Neural cell (in vitro differentiated cells): ENCODE measurements at regions not wholly inside any gene's neighbourhood (a gene's known extent, or its start where the extent isn't known, plus 50 kb on each side); places are given as distances from the start of the nearest gene placed in this dataset.

Experiments used
- H2AFZ ChIP-seq: fragments of 200-600, 300-800 bp; sonication (generic), shearing (Covaris generic); 2 replicates; pipeline ENCODE4 v1.6.0; 2014; ENCODE audit warnings: low read depth, mild to moderate bottlenecking, antibody characterized with exemption, low read length, moderate library complexity
- H3F3A ChIP-seq: fragments of 200-600 bp; shearing (Covaris generic); 2 replicates; pipeline ENCODE4 v1.6.1; 2016; ENCODE audit warnings: mild to moderate bottlenecking, moderate library complexity, mixed read lengths, antibody characterized with exemption, low read length; ENCODE audit not compliant: insufficient read depth, poor library complexity, severe bottlenecking
- H3K27ac ChIP-seq: fragments of 200-600, 300-800 bp; sonication (generic), shearing (Covaris generic); 2 replicates; pipeline ENCODE4 v1.5.1; 2014; ENCODE audit warnings: mild to moderate bottlenecking, low read length, moderate library complexity
- H3K27me3 ChIP-seq: fragments of 300-800, 200-600 bp; sonication (generic), shearing (Covaris generic); 2 replicates; pipeline ENCODE4 v1.6.0; 2014; ENCODE audit warnings: mild to moderate bottlenecking, low read depth, low read length, moderate library complexity; ENCODE audit not compliant: insufficient read depth
- H3K36me3 ChIP-seq: fragments of 300-800, 200-600 bp; sonication (generic), shearing (Covaris generic); 2 replicates; pipeline ENCODE4 v1.5.1; 2014; ENCODE audit warnings: mild to moderate bottlenecking, antibody characterized with exemption, low read length, moderate library complexity; ENCODE audit not compliant: insufficient read depth
- H3K4me2 ChIP-seq: fragments of 300-800, 200-600 bp; sonication (generic), shearing (Covaris generic); 2 replicates; pipeline ENCODE4 v1.6.0; 2014; ENCODE audit warnings: mild to moderate bottlenecking, low read length
- H3K4me3 ChIP-seq: fragments of 300-800, 200-600 bp; sonication (generic), shearing (Covaris generic); 2 replicates; pipeline ENCODE4 v1.5.1; 2014; ENCODE audit warnings: mild to moderate bottlenecking, low read length, moderate library complexity
- H3K79me2 ChIP-seq: fragments of 200-600 bp; shearing (Covaris generic); replicated peaks from 2 replicates; pipeline ENCODE4 v1.6.0; 2014; ENCODE audit warnings: mild to moderate bottlenecking, low read length, moderate library complexity; ENCODE audit not compliant: insufficient read depth
- H3K9ac ChIP-seq: fragments of 300-800, 200-600 bp; sonication (generic), shearing (Covaris generic); 2 replicates; pipeline ENCODE4 v1.6.1; 2016; ENCODE audit warnings: mild to moderate bottlenecking, low read length, mixed read lengths
- H3K9me2 ChIP-seq: fragments of 200-600 bp; shearing (Covaris generic); 2 replicates; pipeline ENCODE4 v1.6.1; 2016; ENCODE audit warnings: mild to moderate bottlenecking, low read length, mixed read lengths; ENCODE audit not compliant: insufficient read depth
- H3K9me3 ChIP-seq: fragments of 200-600, 300-800 bp; sonication (generic), shearing (Covaris generic); 2 replicates; pipeline ENCODE4 v1.6.1; 2016; ENCODE audit warnings: mild to moderate bottlenecking, mixed run types, low read length, moderate library complexity, mixed read lengths
- H4K20me1 ChIP-seq: fragments of 200-600 bp; shearing (Covaris generic); 2 replicates; pipeline ENCODE4 v1.6.1; 2016; ENCODE audit warnings: mild to moderate bottlenecking, mixed run types; ENCODE audit not compliant: insufficient read depth
- EP300 ChIP-seq: fragments of 450-650 bp; conservative IDR thresholded peaks from 2 replicates; pipeline ENCODE4 v1.6.1; 2014; ENCODE audit warnings: antibody characterized with exemption, mild to moderate bottlenecking, moderate library complexity; ENCODE audit not compliant: poor library complexity, severe bottlenecking
- EZH2 ChIP-seq: fragments of 200-600, 300-800 bp; shearing (Covaris generic), sonication (generic); IDR thresholded peaks from 2 replicates; pipeline ENCODE4 v1.6.1; 2014; ENCODE audit warnings: antibody characterized with exemption, low read length, borderline replicate concordance, mild to moderate bottlenecking; ENCODE audit not compliant: insufficient read depth, poor library complexity, severe bottlenecking
- MXI1 ChIP-seq: fragments of 450-650 bp; conservative IDR thresholded peaks from 2 replicates; pipeline ENCODE4 v1.6.1; 2014; ENCODE audit warnings: antibody characterized with exemption, mild to moderate bottlenecking; ENCODE audit not compliant: poor library complexity, severe bottlenecking
- POLR2AphosphoS5 ChIP-seq: IDR thresholded peaks from 2 replicates; pipeline ENCODE4 v1.6.1; 2012
- RAD21 ChIP-seq: fragments of 450-650 bp; conservative IDR thresholded peaks from 2 replicates; pipeline ENCODE4 v1.6.1; 2014; ENCODE audit warnings: antibody characterized with exemption, mild to moderate bottlenecking, moderate library complexity
- SMC3 ChIP-seq: fragments of 450-650 bp; conservative IDR thresholded peaks from 2 replicates; pipeline ENCODE4 v1.6.1; 2014; ENCODE audit warnings: antibody characterized with exemption, mild to moderate bottlenecking, moderate library complexity; ENCODE audit not compliant: poor library complexity
- TAF1 ChIP-seq: IDR thresholded peaks from 2 replicates; pipeline ENCODE4 v1.6.1; 2012; ENCODE audit warnings: low read depth
- TF ChIP-seq, protein P1 (sequence below): fragments of 450-650 bp; IDR thresholded peaks from 2 replicates; pipeline ENCODE4 v1.5.1; 2014; ENCODE audit warnings: antibody characterized with exemption, mild to moderate bottlenecking, moderate library complexity; ENCODE audit not compliant: poor library complexity, severe bottlenecking
- TF ChIP-seq, protein P2 (sequence below): IDR thresholded peaks from 2 replicates; pipeline ENCODE4 v1.6.1; 2012; ENCODE audit warnings: borderline replicate concordance

DNA sequence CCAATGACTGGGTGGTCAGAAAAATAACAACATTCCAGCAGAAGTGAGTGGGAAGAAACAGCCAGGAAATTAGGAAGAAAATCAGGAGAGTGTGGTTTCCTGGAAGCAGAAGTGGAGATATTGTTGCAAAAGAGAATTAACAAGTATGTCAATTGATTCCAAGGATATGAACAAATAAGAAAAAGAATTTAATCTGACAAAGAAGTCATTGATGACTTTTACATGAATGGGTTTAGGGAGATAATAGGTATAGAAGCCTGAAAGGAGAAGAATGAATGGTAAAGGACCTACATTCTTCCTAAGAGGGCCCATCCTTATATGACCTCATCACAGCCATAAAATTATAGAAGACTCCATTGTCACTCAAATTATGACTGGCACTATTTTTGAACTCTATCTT is 1440.1 kb downstream of the OTOL1 start:
- no peaks in the 10 kb centered on the region for H3K27me3 ChIP-seq
- no peak overlapping the region for H3K4me3 ChIP-seq
- TF ChIP-seq, protein P1, sequence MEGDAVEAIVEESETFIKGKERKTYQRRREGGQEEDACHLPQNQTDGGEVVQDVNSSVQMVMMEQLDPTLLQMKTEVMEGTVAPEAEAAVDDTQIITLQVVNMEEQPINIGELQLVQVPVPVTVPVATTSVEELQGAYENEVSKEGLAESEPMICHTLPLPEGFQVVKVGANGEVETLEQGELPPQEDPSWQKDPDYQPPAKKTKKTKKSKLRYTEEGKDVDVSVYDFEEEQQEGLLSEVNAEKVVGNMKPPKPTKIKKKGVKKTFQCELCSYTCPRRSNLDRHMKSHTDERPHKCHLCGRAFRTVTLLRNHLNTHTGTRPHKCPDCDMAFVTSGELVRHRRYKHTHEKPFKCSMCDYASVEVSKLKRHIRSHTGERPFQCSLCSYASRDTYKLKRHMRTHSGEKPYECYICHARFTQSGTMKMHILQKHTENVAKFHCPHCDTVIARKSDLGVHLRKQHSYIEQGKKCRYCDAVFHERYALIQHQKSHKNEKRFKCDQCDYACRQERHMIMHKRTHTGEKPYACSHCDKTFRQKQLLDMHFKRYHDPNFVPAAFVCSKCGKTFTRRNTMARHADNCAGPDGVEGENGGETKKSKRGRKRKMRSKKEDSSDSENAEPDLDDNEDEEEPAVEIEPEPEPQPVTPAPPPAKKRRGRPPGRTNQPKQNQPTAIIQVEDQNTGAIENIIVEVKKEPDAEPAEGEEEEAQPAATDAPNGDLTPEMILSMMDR = no peak
- no peak for TF ChIP-seq SMC3
- no peak for TF ChIP-seq POLR2AphosphoS5
- no peak for TF ChIP-seq EZH2
- TF ChIP-seq, protein P2, sequence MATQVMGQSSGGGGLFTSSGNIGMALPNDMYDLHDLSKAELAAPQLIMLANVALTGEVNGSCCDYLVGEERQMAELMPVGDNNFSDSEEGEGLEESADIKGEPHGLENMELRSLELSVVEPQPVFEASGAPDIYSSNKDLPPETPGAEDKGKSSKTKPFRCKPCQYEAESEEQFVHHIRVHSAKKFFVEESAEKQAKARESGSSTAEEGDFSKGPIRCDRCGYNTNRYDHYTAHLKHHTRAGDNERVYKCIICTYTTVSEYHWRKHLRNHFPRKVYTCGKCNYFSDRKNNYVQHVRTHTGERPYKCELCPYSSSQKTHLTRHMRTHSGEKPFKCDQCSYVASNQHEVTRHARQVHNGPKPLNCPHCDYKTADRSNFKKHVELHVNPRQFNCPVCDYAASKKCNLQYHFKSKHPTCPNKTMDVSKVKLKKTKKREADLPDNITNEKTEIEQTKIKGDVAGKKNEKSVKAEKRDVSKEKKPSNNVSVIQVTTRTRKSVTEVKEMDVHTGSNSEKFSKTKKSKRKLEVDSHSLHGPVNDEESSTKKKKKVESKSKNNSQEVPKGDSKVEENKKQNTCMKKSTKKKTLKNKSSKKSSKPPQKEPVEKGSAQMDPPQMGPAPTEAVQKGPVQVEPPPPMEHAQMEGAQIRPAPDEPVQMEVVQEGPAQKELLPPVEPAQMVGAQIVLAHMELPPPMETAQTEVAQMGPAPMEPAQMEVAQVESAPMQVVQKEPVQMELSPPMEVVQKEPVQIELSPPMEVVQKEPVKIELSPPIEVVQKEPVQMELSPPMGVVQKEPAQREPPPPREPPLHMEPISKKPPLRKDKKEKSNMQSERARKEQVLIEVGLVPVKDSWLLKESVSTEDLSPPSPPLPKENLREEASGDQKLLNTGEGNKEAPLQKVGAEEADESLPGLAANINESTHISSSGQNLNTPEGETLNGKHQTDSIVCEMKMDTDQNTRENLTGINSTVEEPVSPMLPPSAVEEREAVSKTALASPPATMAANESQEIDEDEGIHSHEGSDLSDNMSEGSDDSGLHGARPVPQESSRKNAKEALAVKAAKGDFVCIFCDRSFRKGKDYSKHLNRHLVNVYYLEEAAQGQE = no peak
- no peak for TF ChIP-seq EP300
- no peak for TF ChIP-seq MXI1
- TF ChIP-seq RAD21 = no peak
- no peak for TF ChIP-seq TAF1
- no peak overlapping the region for H3K27ac ChIP-seq
- no peak overlapping the region for H3K9ac ChIP-seq
- no peaks in the 10 kb centered on the region for H3K79me2 ChIP-seq
- H3K4me2 ChIP-seq = no peak overlapping the region
- H3K36me3 ChIP-seq = no peaks in the 10 kb centered on the region
- H3F3A ChIP-seq = no peaks in the 10 kb centered on the region
- H4K20me1 ChIP-seq = no peaks in the 10 kb centered on the region
- H3K9me2 ChIP-seq = no peaks in the 10 kb centered on the region
- no peak overlapping the region for H2AFZ ChIP-seq
- no peaks in the 10 kb centered on the region for H3K9me3 ChIP-seq

DNA sequence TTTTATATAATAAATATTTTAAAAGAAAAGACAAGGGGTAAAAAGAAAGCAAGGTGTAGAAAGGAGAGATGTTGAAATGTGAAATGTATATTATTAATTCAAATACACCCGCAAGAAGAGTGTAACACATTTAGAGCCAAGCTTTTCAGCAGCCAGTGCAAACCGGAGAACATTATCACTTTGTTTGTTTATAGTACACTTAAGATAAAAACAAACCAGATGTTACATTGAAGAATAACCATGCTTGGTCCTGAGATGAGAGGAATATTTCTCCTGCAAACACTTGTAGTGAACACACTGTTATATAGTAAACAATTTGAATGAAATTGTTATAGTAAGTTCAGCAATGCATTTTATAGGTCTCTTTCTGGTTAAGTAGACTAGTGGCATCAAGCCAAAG is 1441.5 kb downstream of the OTOL1 start:
- H3K4me3 ChIP-seq = no peak overlapping the region
- H3K9me3 ChIP-seq = no peaks in the 10 kb centered on the region
- no peak overlapping the region for H3K4me2 ChIP-seq
- H3K9me2 ChIP-seq = no peaks in the 10 kb centered on the region
- no peaks in the 10 kb centered on the region for H3K27me3 ChIP-seq
- no peaks in the 10 kb centered on the region for H3K36me3 ChIP-seq
- no peak overlapping the region for H3K9ac ChIP-seq
- no peak overlapping the region for H2AFZ ChIP-seq
- H3K27ac ChIP-seq = no peak overlapping the region
- no peaks in the 10 kb centered on the region for H3F3A ChIP-seq
- H4K20me1 ChIP-seq = no peaks in the 10 kb centered on the region
- TF ChIP-seq, protein P2 = no peak
- TF ChIP-seq EP300 (no peak), EZH2 (no peak), SMC3 (no peak), TAF1 (no peak), RAD21 (no peak), MXI1 (no peak), POLR2AphosphoS5 (no peak)
- TF ChIP-seq, protein P1 = no peak
- no peaks in the 10 kb centered on the region for H3K79me2 ChIP-seq
